A549 (cell line): ENCODE measurements at regions not wholly inside any gene's neighbourhood (a gene's known extent, or its start where the extent isn't known, plus 50 kb on each side); places are given as distances from the start of the nearest gene placed in this dataset.

Experiments
- ATAC-seq, 2 experiments: fragments of 200-7000 bp in 1 of 2; fragments of >200 bp in 1 of 2; cut with Nextera tagmentation in 1 of 2; cut with Tn5 transposase in 1 of 2; 3 replicates each; pipeline versions ENCODE4 v1.8.0 to v1.9.1; 2018 to 2020; ENCODE audit warnings: mild to moderate bottlenecking in 1 of 2, moderate library complexity in 1 of 2
- CTCF ChIA-PET: fragments of 300-600 bp; sonication (Branson Sonifier 250); formaldehyde crosslinking; extraction: SDS; loops from one replicate; lab custom pipeline; 2021; ENCODE audit warnings: antibody characterized with exemption, inconsistent platforms; lab: Yijun Ruan, JAX
- POLR2A ChIA-PET: fragments of 350-600 bp; formaldehyde crosslinking; extraction: SDS; loops from one replicate; lab custom pipeline; 2021; ENCODE audit warnings: antibody characterized with exemption, inconsistent platforms; lab: Yijun Ruan, JAX
- DNase-seq, 2 experiments: peaks; one replicate each; pipeline versions ENCODE4 v3.0.0 to v3.0.0-alpha.2; 2011 to 2016; ENCODE audit warnings: low read depth in 1 of 2, low spot score in 1 of 2
- FAIRE-seq: peaks from 2 replicates; lab custom pipeline; 2011; peaks lifted over from hg19 to GRCh38; lab: Jason Lieb, UNC
- H3K27ac ChIP-seq, 2 experiments: fragments of >200 bp; sonication (Bioruptor Twin); formaldehyde crosslinking; 3 replicates each; pipeline ENCODE4 v1.5.1; 2016 to 2017
- H3K4me1 ChIP-seq: fragments of >200 bp; sonication (Bioruptor Twin); formaldehyde crosslinking; 3 replicates; pipeline ENCODE4 v1.6.1; 2016
- H3K4me2 ChIP-seq: fragments of >200 bp; sonication (Bioruptor Twin); formaldehyde crosslinking; 3 replicates; pipeline ENCODE4 v1.6.1; 2016
- H3K4me3 ChIP-seq: fragments of >200 bp; sonication (Bioruptor Twin); formaldehyde crosslinking; 3 replicates; pipeline ENCODE4 v1.5.1; 2016
- H3K9me3 ChIP-seq: fragments of >200 bp; sonication (Bioruptor Twin); formaldehyde crosslinking; 3 replicates; pipeline ENCODE4 v1.6.1; 2016
- ATOH8 ChIP-seq: fragments of 250-450 bp; sonication (Bioruptor Pico); IDR thresholded peaks from 2 replicates; pipeline ENCODE4 v1.5.0; 2020; ENCODE audit warnings: low read depth, mild to moderate bottlenecking, moderate library complexity
- CBX2 ChIP-seq: fragments of 200-600 bp; sonication (generic); IDR thresholded peaks from 2 replicates; pipeline ENCODE4 v1.6.1; 2016; ENCODE audit warnings: low read depth, mild to moderate bottlenecking, borderline replicate concordance
- CHD2 ChIP-seq: fragments of 150-350 bp; IDR thresholded peaks from 2 replicates; pipeline ENCODE4 v1.6.1; 2014; ENCODE audit warnings: low read length; ENCODE audit not compliant: partially characterized antibody
- ESRRA ChIP-seq: fragments of 150-350 bp; IDR thresholded peaks from 2 replicates; pipeline ENCODE4 v1.6.1; 2014; ENCODE audit warnings: mild to moderate bottlenecking, low read length, borderline replicate concordance
- FOSB ChIP-seq: fragments of 250-450 bp; sonication (Bioruptor Pico); IDR thresholded peaks from 2 replicates; pipeline ENCODE4 v1.5.0; 2020; ENCODE audit warnings: mild to moderate bottlenecking, moderate library complexity
- FOSL2 ChIP-seq, 2 experiments: fragments of 450-650 bp in 1 of 2; fragments of >200 bp in 1 of 2; sonication (Bioruptor Twin) in 1 of 2; formaldehyde crosslinking; IDR thresholded peaks; 2 replicates each; pipeline versions ENCODE4 v1.5.0 to v1.6.1; 2016 to 2020; ENCODE audit warnings: mild to moderate bottlenecking in 1 of 2, moderate library complexity in 1 of 2
- HEYL ChIP-seq: fragments of 250-450 bp; sonication (Bioruptor Pico); IDR thresholded peaks from 2 replicates; pipeline ENCODE4 v1.8.0; 2021; ENCODE audit warnings: mild to moderate bottlenecking, moderate library complexity
- HOXA7 ChIP-seq: fragments of 250-450 bp; sonication (Bioruptor Pico); IDR thresholded peaks from 2 replicates; pipeline ENCODE4 v1.5.0; 2020; ENCODE audit warnings: mild to moderate bottlenecking, moderate library complexity
- HOXB5 ChIP-seq: fragments of 250-450 bp; sonication (Bioruptor Pico); IDR thresholded peaks from 2 replicates; pipeline ENCODE4 v1.5.0; 2020; ENCODE audit warnings: mild to moderate bottlenecking, moderate library complexity
- JUNB ChIP-seq: fragments of >200 bp; sonication (Bioruptor Twin); formaldehyde crosslinking; IDR thresholded peaks from 2 replicates; pipeline ENCODE4 v1.6.1; 2016
- MYC ChIP-seq: IDR thresholded peaks from 2 replicates; pipeline ENCODE4 v1.6.1; 2012; ENCODE audit warnings: mild to moderate bottlenecking, inconsistent platforms, low read length, improper control_type of control experiment, borderline replicate concordance
- NPAS2 ChIP-seq: fragments of 250-450 bp; sonication (Bioruptor Pico); IDR thresholded peaks from 2 replicates; pipeline ENCODE4 v1.8.0; 2022; ENCODE audit warnings: mild to moderate bottlenecking, moderate library complexity, borderline replicate concordance
- NR3C1 ChIP-seq: fragments of >200 bp; sonication (Bioruptor Twin); formaldehyde crosslinking; IDR thresholded peaks from 3 replicates; pipeline ENCODE4 v1.6.1; 2017
- POLR2A ChIP-seq: IDR thresholded peaks from 2 replicates; pipeline ENCODE4 v1.6.1; 2012; ENCODE audit warnings: mild to moderate bottlenecking, low read length
- POLR2AphosphoS2 ChIP-seq: conservative IDR thresholded peaks from 2 replicates; pipeline ENCODE4 v1.6.1; 2012; ENCODE audit warnings: low read length, improper control_type of control experiment, inconsistent platforms
- RARB ChIP-seq: fragments of 250-450 bp; sonication (Bioruptor Pico); IDR thresholded peaks from 2 replicates; pipeline ENCODE4 v1.8.0; 2021; ENCODE audit warnings: mild to moderate bottlenecking, moderate library complexity
- RNF2 ChIP-seq: fragments of 200-600 bp; sonication (generic); IDR thresholded peaks from 2 replicates; pipeline ENCODE4 v1.6.1; 2016; ENCODE audit warnings: low read depth, mild to moderate bottlenecking, antibody characterized with exemption, moderate library complexity, borderline replicate concordance
- TFCP2L1 ChIP-seq: fragments of 250-450 bp; sonication (Bioruptor Pico); IDR thresholded peaks from 2 replicates; pipeline ENCODE4 v1.5.0; 2021; ENCODE audit warnings: mild to moderate bottlenecking
- ZFP36 ChIP-seq: fragments of 450-650 bp; IDR thresholded peaks from 2 replicates; pipeline ENCODE4 v1.6.1; 2014; ENCODE audit warnings: borderline replicate concordance; ENCODE audit not compliant: partially characterized antibody
- ZSCAN20 ChIP-seq: fragments of 250-450 bp; sonication (Bioruptor Pico); IDR thresholded peaks from 2 replicates; pipeline ENCODE4 v1.8.0; 2022; ENCODE audit warnings: mild to moderate bottlenecking, moderate library complexity
- WGBS: methylation state at CpG from one replicate; pipeline ENCODE4 v1.1.6; 2017; ENCODE audit errors: missing lambda C conversion rate; 5-methylcytosine and 5-hydroxymethylcytosine counted together
- TF ChIP-seq, protein P1 (sequence below): fragments of 450-650 bp; IDR thresholded peaks from 2 replicates; pipeline ENCODE4 v1.6.1; 2014; ENCODE audit warnings: antibody characterized with exemption
- TF ChIP-seq, protein P2 (sequence below): IDR thresholded peaks from 2 replicates; pipeline ENCODE4 v1.6.1; 2012; ENCODE audit warnings: low read depth, borderline replicate concordance
- TF ChIP-seq, protein P3 (sequence below): fragments of 200-600 bp; sonication (generic); IDR thresholded peaks from 2 replicates; pipeline ENCODE4 v1.6.1; 2016; ENCODE audit warnings: antibody characterized with exemption, mild to moderate bottlenecking, moderate library complexity

DNA sequence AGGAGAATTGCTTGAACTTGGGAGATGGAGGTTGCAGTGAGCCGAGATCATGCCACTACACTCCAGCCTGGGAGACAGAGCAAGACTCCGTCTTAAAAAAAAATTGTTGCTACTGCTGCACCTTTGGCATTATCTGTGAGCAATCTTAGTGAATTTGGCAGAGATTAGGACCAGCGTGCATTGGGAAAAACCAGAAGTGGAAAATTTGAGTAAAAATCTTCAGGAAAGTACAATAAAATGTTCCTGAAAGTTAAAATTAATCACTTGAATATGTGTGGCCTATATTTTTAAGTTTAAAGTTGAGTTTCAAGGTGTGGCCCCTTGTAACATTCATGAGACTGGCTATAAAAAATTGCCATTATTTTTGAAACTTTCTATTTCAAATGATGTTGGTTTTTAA is 85.1 kb downstream of the SPRY1 start:
- Histone ChIP-seq H3K4me3 (no peak overlapping the region), H3K4me1 (peaks cover 18% of the 10 kb centered on the region; the same call in 2 of the 3 replicates), H3K4me2 (no peak overlapping the region), H3K9me3 (no peaks in the 10 kb centered on the region), H3K27ac (no peak overlapping the region)
- DNase-seq, result no peak
- no peak for ATAC-seq
- WGBS, result 84% methylated on average over 3 of the region's 3 CpGs
- CTCF ChIA-PET, result no interaction called here
- POLR2A ChIA-PET, result no interaction called here
- TF ChIP-seq ATOH8 (CRISPR knock-in tag) (no peak), JUNB (no peak), HOXB5 (CRISPR knock-in tag) (no peak), FOSB (CRISPR knock-in tag) (no peak), CHD2 (no peak), ESRRA (no peak), MYC (no peak), ZFP36 (no peak), ZSCAN20 (CRISPR knock-in tag) (no peak), NPAS2 (CRISPR knock-in tag) (no peak), HOXA7 (CRISPR knock-in tag) (no peak), POLR2A (no peak), POLR2AphosphoS2 (no peak)
- TF ChIP-seq, protein P1, sequence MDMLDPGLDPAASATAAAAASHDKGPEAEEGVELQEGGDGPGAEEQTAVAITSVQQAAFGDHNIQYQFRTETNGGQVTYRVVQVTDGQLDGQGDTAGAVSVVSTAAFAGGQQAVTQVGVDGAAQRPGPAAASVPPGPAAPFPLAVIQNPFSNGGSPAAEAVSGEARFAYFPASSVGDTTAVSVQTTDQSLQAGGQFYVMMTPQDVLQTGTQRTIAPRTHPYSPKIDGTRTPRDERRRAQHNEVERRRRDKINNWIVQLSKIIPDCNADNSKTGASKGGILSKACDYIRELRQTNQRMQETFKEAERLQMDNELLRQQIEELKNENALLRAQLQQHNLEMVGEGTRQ, result no peak
- TF ChIP-seq, protein P2, sequence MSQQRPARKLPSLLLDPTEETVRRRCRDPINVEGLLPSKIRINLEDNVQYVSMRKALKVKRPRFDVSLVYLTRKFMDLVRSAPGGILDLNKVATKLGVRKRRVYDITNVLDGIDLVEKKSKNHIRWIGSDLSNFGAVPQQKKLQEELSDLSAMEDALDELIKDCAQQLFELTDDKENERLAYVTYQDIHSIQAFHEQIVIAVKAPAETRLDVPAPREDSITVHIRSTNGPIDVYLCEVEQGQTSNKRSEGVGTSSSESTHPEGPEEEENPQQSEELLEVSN, result no peak
- TF ChIP-seq, protein P3, sequence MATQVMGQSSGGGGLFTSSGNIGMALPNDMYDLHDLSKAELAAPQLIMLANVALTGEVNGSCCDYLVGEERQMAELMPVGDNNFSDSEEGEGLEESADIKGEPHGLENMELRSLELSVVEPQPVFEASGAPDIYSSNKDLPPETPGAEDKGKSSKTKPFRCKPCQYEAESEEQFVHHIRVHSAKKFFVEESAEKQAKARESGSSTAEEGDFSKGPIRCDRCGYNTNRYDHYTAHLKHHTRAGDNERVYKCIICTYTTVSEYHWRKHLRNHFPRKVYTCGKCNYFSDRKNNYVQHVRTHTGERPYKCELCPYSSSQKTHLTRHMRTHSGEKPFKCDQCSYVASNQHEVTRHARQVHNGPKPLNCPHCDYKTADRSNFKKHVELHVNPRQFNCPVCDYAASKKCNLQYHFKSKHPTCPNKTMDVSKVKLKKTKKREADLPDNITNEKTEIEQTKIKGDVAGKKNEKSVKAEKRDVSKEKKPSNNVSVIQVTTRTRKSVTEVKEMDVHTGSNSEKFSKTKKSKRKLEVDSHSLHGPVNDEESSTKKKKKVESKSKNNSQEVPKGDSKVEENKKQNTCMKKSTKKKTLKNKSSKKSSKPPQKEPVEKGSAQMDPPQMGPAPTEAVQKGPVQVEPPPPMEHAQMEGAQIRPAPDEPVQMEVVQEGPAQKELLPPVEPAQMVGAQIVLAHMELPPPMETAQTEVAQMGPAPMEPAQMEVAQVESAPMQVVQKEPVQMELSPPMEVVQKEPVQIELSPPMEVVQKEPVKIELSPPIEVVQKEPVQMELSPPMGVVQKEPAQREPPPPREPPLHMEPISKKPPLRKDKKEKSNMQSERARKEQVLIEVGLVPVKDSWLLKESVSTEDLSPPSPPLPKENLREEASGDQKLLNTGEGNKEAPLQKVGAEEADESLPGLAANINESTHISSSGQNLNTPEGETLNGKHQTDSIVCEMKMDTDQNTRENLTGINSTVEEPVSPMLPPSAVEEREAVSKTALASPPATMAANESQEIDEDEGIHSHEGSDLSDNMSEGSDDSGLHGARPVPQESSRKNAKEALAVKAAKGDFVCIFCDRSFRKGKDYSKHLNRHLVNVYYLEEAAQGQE, result no peak
- no peak for FAIRE-seq

DNA sequence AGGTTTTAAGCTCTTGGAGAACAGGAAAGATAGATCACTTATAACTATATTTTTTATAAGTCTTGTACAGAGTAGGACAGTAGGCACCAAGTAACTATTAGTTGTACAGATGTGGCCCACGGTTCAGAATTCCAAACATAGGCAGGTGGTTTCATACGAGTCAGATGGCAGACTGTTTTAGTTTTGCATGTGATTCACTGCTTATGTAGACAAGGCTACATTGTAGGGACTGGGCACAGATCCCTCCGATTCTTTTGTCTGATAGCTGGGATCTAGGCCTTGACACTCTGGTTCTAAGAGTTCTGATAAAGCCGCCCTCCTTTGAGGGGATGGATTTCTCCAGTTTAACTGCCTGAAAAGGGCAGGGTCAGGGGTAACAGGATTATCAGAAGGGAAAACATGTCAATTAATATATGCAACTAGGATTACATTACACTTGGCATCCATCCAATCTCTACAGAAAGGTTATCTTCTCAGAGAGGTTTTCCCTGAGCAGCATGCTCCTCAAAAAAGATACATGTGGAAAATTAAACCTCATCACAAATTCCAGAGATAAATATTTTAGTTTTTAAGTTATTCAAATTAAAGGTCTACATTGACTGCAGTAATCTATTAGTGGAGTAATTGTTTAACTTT is 87.8 kb downstream of the SPRY1 start:
- Histone ChIP-seq H3K4me3 (no peak overlapping the region), H3K27ac (no peak overlapping the region), H3K4me1 (peaks cover 14% of the 10 kb centered on the region; the same call in 2 of the 3 replicates), H3K4me2 (no peak overlapping the region), H3K9me3 (no peaks in the 10 kb centered on the region)
- CTCF ChIA-PET, result no interaction called here
- WGBS, result 76% methylated on average over 4 of the region's 4 CpGs
- POLR2A ChIA-PET, result no interaction called here
- DNase-seq, result no peak
- no peak for ATAC-seq
- TF ChIP-seq ATOH8 (CRISPR knock-in tag) (no peak), TFCP2L1 (no peak), FOSB (CRISPR knock-in tag) (no peak), RNF2 (no peak), CBX2 (no peak), HEYL (no peak), ESRRA (no peak), JUNB (no peak), RARB (CRISPR knock-in tag) (no peak), NR3C1 (no peak), FOSL2 (IDR thresholded peaks at IDR 0.05) (no peak), FOSL2 (CRISPR knock-in tag; IDR thresholded peaks at IDR 0.05) (no peak)
- no peak for FAIRE-seq
